CD4-positive, alpha-beta T cell (primary cell): ENCODE measurements at regions not wholly inside any gene's neighbourhood (a gene's known extent, or its start where the extent isn't known, plus 50 kb on each side); places are given as distances from the start of the nearest gene placed in this dataset.

Experiments
- ATAC-seq: fragments of 200-7000 bp; cut with Tn5 transposase; one replicate; pipeline ENCODE4 v1.10.0; 2022; ENCODE audit warnings: mild to moderate bottlenecking; ENCODE audit not compliant: poor library complexity
- CTCF ChIA-PET: fragments of 350-600 bp; sonication (Branson Sonifier 250); formaldehyde crosslinking; loops from one replicate; lab custom pipeline; 2021; ENCODE audit warnings: antibody characterized with exemption, inconsistent platforms; lab: Charles Lee
- POLR2A ChIA-PET: fragments of 350-600 bp; sonication (Branson Sonifier 250); formaldehyde crosslinking; loops from one replicate; lab custom pipeline; 2021; ENCODE audit warnings: antibody characterized with exemption, inconsistent platforms; lab: Charles Lee
- DNase-seq, 14 experiments: peaks; one replicate each; pipeline ENCODE4 v3.0.0-alpha.2; 2013 to 2020; ENCODE audit warnings: mixed read lengths in 2 of 14
- H3K27ac ChIP-seq, 2 donors: one replicate each; pipeline versions ENCODE4 v1.5.1 to v1.7.0; 2013; ENCODE audit warnings: low read length in 2 of 2, low read depth in 1 of 2, mild to moderate bottlenecking in 1 of 2
- H3K27me3 ChIP-seq, 2 experiments: 1 replicate in 1 of 2; 2 replicates in 1 of 2; pipeline versions ENCODE4 v1.6.1 to v1.7.0; 2013; ENCODE audit warnings: low read length in 2 of 2, control low read depth in 1 of 2, mild to moderate bottlenecking in 1 of 2, moderate library complexity in 1 of 2; ENCODE audit not compliant: insufficient read depth in 2 of 2, control insufficient read depth in 1 of 2
- H3K36me3 ChIP-seq: one replicate; pipeline ENCODE4 v1.6.1; 2013; ENCODE audit warnings: low read length, control low read depth; ENCODE audit not compliant: insufficient read depth
- H3K4me1 ChIP-seq: one replicate; pipeline ENCODE4 v1.6.1; 2013; ENCODE audit warnings: low read length, control low read depth; ENCODE audit not compliant: insufficient read depth
- H3K4me3 ChIP-seq: one replicate; pipeline ENCODE4 v1.5.1; 2013; ENCODE audit warnings: mild to moderate bottlenecking, low read length, moderate library complexity
- H3K9me3 ChIP-seq, 2 experiments: 1 replicate in 1 of 2; 2 replicates in 1 of 2; pipeline versions ENCODE4 v1.6.1 to v1.7.0; 2013; ENCODE audit warnings: low read length in 2 of 2, mild to moderate bottlenecking in 2 of 2, control low read depth in 1 of 2, moderate library complexity in 1 of 2; ENCODE audit not compliant: control insufficient read depth in 1 of 2, insufficient read depth in 1 of 2
- H3K27ac Mint-ChIP-seq: one replicate; pipeline ENCODE4 v1.8.0; 2020; ENCODE audit warnings: mixed read lengths
- H3K27me3 Mint-ChIP-seq: one replicate; pipeline ENCODE4 v1.8.0; 2021; ENCODE audit warnings: mixed read lengths
- H3K36me3 Mint-ChIP-seq: one replicate; pipeline ENCODE4 v1.8.0; 2021; ENCODE audit warnings: low read depth, mixed read lengths
- H3K4me1 Mint-ChIP-seq: one replicate; pipeline ENCODE4 v1.8.0; 2021; ENCODE audit warnings: low read depth, mixed read lengths
- H3K4me3 Mint-ChIP-seq: one replicate; pipeline ENCODE4 v1.8.0; 2020; ENCODE audit warnings: mild to moderate bottlenecking, mixed read lengths
- H3K9me3 Mint-ChIP-seq: one replicate; pipeline ENCODE4 v1.8.0; 2020; ENCODE audit warnings: mixed read lengths
- CTCF ChIP-seq: fragments of 200-600 bp; IDR thresholded peaks from one replicate; pipeline ENCODE4 v1.8.0; 2022; ENCODE audit warnings: antibody characterized with exemption, mild to moderate bottlenecking
- intact Hi-C, 2 experiments: fragments of 100-400 bp; cut with DNase I in 1 of 2; cut with micrococcal nuclease in 1 of 2; formaldehyde crosslinking; loops; one replicate each; pipeline versions ENCODE4 v1.15.1 to v1.9.0; 2023 to 2025; cut with DNase I, micrococcal nuclease

GRCh38 chr12:132408626-132409494 is 79.5 kb upstream of the GALNT9 start:
- DNase-seq (no peak), ATAC-seq (no peak)
- no peak overlapping the region for H3K4me3 ChIP-seq
- no peaks in the 10 kb centered on the region for H3K4me1 Mint-ChIP-seq
- no peak for TF ChIP-seq CTCF
- peaks cover 0 to 5% of the 10 kb centered on the region in 2 experiments for H3K9me3 ChIP-seq
- peaks cover 2% of the 10 kb centered on the region for H3K4me1 ChIP-seq
- no peaks in the 10 kb centered on the region for H3K36me3 Mint-ChIP-seq
- ChIA-PET POLR2A (no interaction called here), CTCF (no interaction called here)
- peaks cover 4% of the 10 kb centered on the region for H3K27me3 Mint-ChIP-seq
- no peak overlapping the region for H3K27ac ChIP-seq
- no peaks in the 10 kb centered on the region for H3K9me3 Mint-ChIP-seq
- no peak overlapping the region for H3K27ac Mint-ChIP-seq
- no peak overlapping the region for H3K4me3 Mint-ChIP-seq
- H3K36me3 ChIP-seq = no peaks in the 10 kb centered on the region
- intact Hi-C loops = no loop called here
- H3K27me3 ChIP-seq = peaks cover 3 to 5% of the 10 kb centered on the region in 2 experiments

GRCh38 chr12:132407992-132408391 is 78.6 kb upstream of the GALNT9 start:
- no peak overlapping the region for H3K27ac Mint-ChIP-seq

GRCh38 chr12:132407451-132407961 is 78.1 kb upstream of the GALNT9 start:
- ChIA-PET POLR2A (no interaction called here), CTCF (no interaction called here)
- Histone ChIP-seq H3K27me3 (peaks cover 7 to 15% of the 10 kb centered on the region in 2 experiments), H3K4me3 (no peak overlapping the region), H3K27ac (no peak overlapping the region), H3K9me3 (peaks cover 0 to 13% of the 10 kb centered on the region in 2 experiments), H3K4me1 (no peaks in the 10 kb centered on the region), H3K36me3 (no peaks in the 10 kb centered on the region)
- Mint-ChIP-seq H3K27ac (no peak overlapping the region), H3K4me3 (no peak overlapping the region), H3K4me1 (no peaks in the 10 kb centered on the region), H3K9me3 (no peaks in the 10 kb centered on the region), H3K36me3 (no peaks in the 10 kb centered on the region), H3K27me3 (peaks cover 12% of the 10 kb centered on the region)
- intact Hi-C loops = no loop called here
- ATAC-seq (no peak), DNase-seq (no peak)
- TF ChIP-seq CTCF = no peak

More at GRCh38 chr12:132407992-132408391, 78.6 kb upstream of the GALNT9 start:
- H3K4me1 Mint-ChIP-seq = no peaks in the 10 kb centered on the region
- intact Hi-C loops = no loop called here
- H3K36me3 Mint-ChIP-seq = no peaks in the 10 kb centered on the region
- no peak overlapping the region for H3K4me3 Mint-ChIP-seq
- no peaks in the 10 kb centered on the region for H3K36me3 ChIP-seq
- H3K4me3 ChIP-seq = no peak overlapping the region
- H3K27me3 Mint-ChIP-seq = peaks cover 8% of the 10 kb centered on the region
- DNase-seq (no peak), ATAC-seq (no peak)
- TF ChIP-seq CTCF = no peak
- H3K27ac ChIP-seq = no peak overlapping the region
- POLR2A ChIA-PET = no interaction called here
- no peaks in the 10 kb centered on the region for H3K4me1 ChIP-seq
- peaks cover 0 to 8% of the 10 kb centered on the region in 2 experiments for H3K9me3 ChIP-seq
- CTCF ChIA-PET = no interaction called here
- H3K9me3 Mint-ChIP-seq = no peaks in the 10 kb centered on the region
- peaks cover 3 to 11% of the 10 kb centered on the region in 2 experiments for H3K27me3 ChIP-seq
